ENCODE measurements at regions not wholly inside any gene's neighbourhood (a gene's known extent, or its start where the extent isn't known, plus 50 kb on each side); places are given as distances from the start of the nearest gene placed in this dataset.

- DNase-seq (ENCODE audit: extremely low read depth in 1 of 2, low read depth in 1 of 2) = no peak
Observed at GRCh38 chr17:51540151-51540550, 279.8 kb downstream of the UTP18 start.

- no peak for DNase-seq (ENCODE audit: extremely low read depth in 1 of 2, low read depth in 1 of 2)
Observed at GRCh38 chr17:51541215-51541614, 280.9 kb downstream of the UTP18 start.

DNA sequence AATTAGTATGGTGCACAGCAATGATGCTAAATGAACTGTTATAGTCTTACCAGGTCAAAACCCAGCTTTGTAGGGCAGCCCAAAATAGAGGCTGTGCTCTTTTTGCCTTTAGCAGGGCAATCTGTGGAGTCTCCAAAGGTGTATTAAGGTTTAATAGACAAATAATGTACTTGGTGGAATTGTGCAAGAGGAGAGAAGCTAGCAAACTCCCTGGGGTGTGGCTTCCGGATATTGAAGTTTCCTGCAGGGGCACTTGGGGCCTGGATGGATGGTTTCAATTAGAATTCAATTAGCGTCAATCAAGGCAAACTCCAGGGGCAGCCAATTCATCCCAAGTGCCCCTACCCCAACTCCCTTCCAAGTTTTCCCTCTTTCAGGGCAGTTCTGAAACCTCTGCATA is 285.8 kb downstream of the UTP18 start:
- no peak for DNase-seq (ENCODE audit: extremely low read depth in 1 of 2, low read depth in 1 of 2)

DNA sequence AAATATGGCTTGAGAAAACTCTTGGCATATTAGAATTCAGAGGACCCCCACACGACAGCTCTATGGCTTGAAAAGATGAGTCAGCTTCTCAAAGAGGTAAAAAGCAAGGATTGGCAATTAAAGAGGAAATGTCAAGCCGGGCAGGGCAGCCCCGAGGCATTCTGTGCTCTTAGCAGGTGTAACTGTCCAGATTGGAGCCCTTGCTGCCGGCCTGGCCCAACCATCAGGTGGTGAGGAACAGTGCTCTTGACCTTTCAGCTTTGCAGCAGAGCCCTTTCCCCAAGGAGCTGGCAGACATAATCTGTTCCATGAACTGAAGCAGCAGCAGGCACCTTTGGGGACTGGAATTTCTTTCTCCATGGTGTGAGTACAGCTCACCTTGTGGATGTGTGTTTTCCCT is 287.8 kb downstream of the UTP18 start:
- no peak for DNase-seq (ENCODE audit: extremely low read depth in 1 of 2, low read depth in 1 of 2)

GRCh38 chr17:51555153-51555552 is 294.8 kb downstream of the UTP18 start:
- no peak for DNase-seq (ENCODE audit: extremely low read depth in 1 of 2, low read depth in 1 of 2)

- no peak for DNase-seq (ENCODE audit: extremely low read depth in 1 of 2, low read depth in 1 of 2)
Observed at GRCh38 chr17:51559778-51560177, 299.4 kb downstream of the UTP18 start.

GRCh38 chr17:51560398-51560797 is 300.1 kb downstream of the UTP18 start:
- no peak for DNase-seq (ENCODE audit: extremely low read depth in 1 of 2, low read depth in 1 of 2)

- no peak for DNase-seq (ENCODE audit: extremely low read depth in 1 of 2, low read depth in 1 of 2)
Observed at GRCh38 chr17:51563961-51564360, 303.6 kb downstream of the UTP18 start.

DNA sequence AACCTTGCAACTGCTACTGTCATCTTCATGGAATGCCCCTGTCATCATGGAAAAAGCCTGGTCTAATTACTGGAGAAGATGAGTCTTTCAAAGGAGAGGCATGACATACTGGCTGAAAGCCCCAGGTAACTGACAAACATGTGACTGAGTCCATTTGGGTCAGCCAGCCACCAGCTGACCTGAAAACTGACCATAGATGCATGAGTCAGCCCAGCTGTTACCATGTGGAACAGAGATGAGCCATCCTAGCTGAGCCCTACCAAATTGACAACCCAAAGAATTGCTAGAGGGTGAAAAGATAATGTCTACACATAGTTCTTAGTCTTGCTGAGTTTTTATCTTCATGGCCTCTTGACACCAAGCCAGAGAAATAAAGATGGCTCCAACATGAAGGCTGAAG is 311.8 kb downstream of the UTP18 start:
- no peak for DNase-seq (ENCODE audit: extremely low read depth in 1 of 2, low read depth in 1 of 2)

Measured in activated CD8-positive, alpha-beta memory T cell treated with anti-CD3 and anti-CD28 coated beads for 1 hour (primary cell).